ENCODE measurements at regions not wholly inside any gene's neighbourhood (a gene's known extent, or its start where the extent isn't known, plus 50 kb on each side); places are given as distances from the start of the nearest gene placed in this dataset.

DNA sequence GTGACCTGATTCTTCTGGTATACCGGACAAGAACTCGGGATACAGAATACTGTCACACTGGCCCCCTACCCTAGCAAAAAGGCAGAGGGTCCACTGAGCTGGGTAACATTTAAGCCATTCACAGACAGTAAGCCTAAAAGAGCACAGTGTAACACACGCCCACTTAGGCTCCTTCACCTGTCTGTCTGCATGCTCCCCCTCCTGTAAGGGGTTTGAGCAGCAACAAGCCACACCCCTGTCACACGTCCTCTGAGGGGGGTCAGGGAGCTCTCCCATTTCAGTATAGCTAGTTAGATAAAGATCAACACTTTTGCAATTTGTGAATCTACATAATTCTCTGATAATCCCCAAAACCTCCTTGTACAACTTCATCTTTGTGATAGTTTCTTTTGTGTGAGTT is 586.3 kb upstream of the LMCD1 start:
- no peak for DNase-seq

DNA sequence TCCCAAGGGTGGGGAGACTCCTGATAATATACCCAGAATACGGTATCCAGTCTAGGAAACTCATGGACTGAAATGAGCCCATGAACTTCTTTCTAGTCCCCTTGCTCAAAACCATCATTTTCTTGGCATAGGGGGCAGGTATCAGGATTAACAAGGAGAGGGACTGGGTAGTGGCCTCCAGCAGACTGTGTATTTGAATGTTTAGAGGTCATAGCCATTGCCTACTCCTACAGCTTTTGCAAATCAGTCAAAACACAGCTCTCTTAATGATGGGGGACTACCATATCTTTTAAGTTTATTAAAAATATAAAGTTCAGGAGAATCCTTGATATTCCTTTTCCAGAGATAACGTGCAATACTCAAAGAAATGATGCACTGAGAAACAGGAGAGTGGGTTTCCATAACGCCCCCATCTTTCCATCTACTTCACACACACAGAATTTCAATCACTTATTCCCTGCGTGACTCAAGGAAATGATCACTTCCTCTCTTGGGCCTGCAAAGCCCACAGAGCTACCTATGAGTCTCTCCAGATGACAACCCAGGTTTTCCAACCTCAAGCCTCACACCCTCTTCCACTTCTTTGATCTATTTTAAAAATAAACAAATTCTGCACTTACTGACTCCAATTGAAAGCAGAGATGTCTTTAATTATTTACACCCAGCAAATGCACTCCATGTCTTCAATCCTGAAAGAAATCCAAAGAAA is 584.0 kb upstream of the LMCD1 start:
- no peak for DNase-seq

DNA sequence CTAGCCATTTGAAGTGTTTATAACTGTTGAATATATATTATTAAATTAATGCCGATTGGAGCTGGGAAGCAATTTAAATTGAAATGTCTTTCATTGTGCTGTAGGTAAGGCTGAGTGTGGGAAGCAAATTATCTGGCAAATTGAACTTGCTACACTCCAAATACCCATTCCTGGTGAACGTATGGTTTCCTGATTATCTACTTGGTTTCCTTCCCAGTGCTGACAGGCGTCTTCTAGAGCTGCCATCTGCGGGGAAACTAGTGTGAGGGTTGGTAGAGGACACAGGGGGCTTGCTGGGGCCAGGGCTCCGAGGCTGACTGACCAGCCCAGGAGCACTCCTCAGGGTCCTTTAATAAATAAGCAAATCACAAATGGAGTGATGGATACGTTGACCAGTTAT is 581.4 kb upstream of the LMCD1 start:
- DNase-seq = no peak

DNA sequence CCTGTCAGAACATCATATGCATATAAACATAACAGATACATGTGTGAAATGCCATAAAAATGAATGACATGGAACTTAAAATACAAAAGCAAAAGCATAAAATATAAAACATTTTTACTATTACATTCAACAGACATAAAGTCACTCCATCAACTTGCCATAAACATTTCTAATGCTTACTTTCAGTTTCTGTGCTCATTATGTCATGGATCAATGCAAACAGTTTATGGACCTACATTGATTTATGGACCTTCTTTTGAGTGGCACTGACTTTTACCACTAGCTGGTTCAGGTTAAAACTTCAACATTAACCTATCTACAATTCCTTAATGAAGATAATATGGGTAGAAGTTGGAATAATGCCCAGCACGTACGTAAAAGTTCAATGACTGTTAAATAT is 577.4 kb upstream of the LMCD1 start:
- no peak for DNase-seq

DNA sequence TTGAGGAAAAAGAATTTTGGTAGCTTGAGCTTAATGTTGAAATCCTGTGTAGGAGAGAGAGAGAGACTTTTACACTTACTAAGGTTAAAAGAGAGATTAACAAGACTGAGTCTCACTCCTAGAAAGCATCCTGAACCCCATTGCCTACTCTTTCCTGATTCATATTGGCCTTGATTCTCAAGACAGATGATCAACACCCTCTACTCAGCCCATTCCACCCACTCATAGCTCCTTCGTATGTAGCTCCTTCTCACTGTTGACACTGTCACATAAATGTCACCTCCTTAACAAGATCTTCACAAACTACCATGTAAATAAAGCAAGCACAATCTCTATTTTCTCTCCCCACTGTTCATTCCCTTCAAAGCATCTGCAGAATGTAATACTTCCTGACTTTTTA is 574.6 kb upstream of the LMCD1 start:
- no peak for DNase-seq

DNA sequence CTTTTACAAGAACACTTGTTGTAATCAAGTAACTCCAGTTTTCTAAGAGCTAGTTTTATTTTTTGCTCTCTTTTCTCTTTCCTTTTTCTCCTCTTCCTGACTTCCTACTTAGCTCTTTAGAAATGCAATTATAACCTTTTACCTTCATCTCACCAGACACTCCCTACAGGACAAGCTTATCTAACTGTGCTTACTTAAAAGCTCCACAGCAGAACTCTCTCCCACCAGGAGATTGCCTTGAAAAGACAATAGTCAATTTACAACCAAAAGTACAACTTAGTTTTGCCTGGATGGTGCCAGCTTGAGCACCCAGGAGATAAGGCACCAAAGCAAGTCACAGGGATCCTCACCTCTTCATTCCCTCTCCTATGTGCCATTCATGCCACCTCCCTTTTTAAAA is 573.8 kb upstream of the LMCD1 start:
- DNase-seq = no peak

DNA sequence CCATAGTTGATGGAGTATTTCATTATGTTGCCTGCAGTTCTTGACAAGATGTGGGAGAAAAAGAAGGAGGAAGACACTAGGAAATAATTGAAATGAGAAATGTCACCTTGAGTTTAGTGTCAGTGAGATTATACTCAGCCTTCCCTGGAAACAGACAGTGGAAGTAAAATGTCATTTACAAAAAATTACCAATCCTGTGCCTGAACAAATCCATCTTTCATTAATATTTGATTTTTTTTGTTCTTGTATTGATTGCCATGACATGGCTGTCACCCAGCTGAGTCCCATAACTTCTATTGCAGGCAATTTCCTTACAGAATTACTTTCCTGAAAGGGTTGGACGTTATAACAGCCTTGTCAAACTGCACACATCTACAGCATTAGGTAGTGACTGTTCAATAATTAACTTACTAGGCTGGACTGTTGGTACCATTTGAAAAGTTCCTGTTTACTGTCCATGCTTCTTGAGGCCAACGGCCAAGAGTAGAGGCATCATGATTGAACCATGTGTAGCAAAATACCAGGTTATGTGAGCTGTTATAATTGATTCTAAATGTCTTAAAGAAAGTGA is 572.2 kb upstream of the LMCD1 start:
- no peak for DNase-seq

DNA sequence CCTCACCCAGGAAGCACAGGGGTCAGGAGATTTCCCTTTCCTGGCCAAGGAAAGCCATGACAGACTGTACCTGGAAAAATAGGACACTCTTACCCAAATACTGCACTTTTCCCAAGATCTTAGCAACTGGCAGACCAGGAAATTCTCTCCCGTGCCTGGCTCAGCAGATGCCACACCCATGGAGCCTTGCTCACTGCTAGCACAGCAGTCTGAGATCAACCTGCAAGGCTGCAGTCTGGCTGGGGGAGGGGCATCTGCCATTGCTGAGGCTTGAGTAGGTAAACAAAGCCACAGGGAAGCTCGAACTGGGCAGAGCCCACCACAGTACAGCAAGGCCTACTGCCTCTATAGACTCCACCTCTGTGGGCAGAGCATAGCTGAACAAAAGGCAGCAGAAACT is 567.3 kb upstream of the LMCD1 start:
- DNase-seq = no peak

DNA sequence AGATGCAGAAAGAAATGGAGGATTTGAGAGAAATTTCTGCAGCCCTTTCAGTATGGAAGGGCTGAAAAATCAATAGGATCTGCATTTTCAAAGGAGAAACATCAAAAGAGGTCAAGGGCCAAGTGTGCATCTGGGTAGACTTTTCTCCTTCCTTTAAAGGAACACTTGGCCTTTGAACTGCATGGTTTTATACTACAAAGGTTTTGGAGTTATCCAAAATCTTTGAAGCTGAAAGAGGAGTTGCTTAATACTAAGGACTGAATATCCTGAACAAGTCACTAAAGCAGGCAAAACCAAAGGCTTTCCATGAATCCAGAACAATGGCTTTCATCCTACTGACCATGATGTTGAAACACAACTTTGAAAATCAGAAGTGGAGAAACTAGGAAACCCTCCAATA is 553.7 kb upstream of the LMCD1 start:
- no peak for DNase-seq

DNA sequence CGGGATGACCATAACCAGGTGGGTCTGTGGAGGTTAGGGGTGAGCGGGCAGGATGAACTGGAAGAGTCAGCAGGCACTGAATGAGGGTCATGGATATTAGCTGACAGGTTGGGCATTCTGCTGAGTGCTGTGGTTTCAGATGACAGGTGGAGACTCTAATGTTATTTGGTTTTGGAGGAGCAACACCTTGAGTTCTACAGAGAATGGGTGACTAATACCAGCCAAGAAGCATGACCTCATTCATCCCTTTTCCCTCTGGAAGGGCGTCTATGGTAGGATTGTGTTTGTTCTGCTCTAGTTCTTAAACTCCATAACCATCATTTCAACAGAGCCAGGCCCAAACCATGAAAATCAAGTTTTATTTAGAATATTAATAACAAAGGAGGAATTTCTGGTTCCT is 550.7 kb upstream of the LMCD1 start:
- DNase-seq = no peak

DNA sequence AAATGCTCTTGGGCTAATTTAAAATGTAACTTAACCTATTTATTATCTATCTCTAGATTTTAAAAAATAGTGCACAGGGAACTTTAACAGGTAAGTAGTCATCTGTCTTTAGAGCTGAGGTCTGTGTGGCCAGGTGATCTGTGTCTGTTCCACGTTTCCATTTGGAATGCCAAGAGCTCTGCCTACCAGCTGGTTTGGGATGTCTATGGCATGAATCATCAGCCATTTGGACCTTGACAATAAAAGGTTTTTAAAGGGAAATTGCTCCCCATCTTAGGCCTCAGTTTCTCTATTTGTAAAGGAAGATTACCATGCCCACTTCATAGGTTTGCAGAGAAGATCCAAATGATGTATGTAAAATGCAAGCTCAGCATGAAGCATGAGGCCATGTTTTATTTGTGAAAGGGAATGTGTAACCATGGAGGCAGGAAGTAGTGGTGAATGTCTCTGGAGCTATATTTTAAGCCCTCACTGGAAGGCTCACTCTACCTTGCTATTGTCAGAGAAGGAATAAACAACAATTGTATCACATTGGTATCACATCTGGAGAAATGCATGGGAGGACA is 548.1 kb upstream of the LMCD1 start:
- no peak for DNase-seq

DNA sequence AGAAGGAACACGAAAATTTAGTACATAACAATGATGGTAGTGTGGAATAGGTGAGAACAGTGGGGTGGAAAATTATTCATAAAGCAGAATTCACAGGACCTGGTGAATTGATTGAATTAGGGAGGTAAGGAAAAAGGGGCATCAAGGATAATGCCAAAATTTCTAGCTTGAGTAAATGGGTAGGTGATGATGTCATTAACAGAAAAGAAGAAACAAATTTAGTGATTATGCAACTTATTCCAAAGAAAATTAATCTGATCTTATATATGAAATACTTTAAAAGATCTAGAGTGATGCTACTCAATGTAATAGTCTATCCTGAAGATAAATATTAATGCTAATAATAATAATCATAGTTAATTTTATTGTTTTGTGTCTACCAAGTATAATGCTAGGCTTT is 544.6 kb upstream of the LMCD1 start:
- DNase-seq = no peak

DNA sequence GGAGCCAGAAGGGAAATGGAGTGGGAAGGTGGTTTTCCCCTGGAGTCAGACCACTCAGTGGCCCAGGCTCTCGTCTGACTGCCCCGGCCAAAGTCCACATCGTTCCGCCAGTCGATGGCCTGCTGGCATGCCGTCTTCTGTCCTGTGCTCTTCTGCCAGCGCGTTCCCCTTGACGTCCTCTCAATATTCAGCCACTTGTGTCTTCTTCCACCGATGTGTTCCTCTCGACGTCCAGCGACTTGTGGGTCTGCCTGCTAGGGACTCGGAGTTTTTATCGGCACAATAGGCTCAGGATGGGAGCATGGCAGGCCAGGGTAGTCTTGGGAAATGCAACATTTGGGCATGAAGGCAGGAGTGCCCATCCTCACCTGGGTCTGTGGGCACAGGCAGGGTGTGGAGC is 542.5 kb upstream of the LMCD1 start:
- no peak for DNase-seq

DNA sequence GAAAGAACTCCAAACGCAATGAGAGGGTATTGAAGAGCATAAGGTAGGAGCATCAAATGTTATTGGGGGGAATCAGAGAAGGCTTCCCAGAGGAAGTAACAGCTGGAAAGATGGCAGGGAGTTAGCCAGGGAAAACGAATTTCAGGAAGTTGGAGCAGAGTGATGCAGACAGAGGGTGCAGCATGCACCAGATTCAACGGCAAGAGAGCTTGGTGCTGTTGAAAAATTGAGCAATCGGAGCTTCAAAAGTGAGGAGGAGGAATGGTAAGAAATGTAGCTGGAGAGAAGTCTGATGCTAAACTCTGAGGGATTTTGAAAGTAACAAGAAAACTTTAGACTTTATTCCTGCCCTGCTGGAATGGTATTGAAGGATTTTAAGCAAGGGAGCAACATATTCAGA is 541.0 kb upstream of the LMCD1 start:
- no peak for DNase-seq

DNA sequence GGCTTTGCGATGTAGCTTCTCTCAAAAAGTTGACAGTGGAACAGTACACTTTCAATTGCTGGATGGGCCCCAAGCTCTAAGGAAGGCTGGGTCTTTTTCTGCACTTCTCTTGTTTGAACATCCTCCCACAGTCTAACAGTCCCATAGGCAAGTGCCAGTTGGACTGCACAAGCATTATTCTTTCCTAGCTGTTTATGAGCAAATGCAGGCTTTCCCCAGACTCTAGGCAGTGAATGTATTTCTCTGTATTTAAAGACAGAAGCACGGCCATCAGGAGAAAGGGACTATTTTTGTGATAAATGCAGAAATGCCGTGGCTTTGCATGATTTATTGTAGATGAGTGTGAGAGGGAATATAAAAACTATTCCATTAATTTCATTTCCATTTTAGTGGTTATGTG is 539.3 kb upstream of the LMCD1 start:
- no peak for DNase-seq

DNA sequence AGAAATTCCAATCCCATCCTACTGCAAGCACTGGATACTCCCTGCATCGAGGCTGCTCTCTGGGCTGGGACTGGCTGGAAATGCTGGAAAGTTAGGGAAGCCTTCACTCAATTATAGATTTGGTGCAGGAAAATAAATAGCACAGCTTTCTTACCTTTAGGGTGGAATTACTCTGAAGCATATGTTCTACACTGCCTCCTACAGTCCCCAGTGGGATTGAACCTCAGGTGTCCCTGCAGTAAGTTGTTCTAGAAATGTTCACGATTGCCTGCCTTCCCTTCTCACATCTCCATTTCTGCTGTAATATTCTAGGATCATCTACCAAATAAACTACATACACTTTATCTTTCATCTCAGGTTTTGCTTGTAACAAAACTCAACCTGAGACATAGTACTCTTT is 536.7 kb upstream of the LMCD1 start:
- DNase-seq = no peak

DNA sequence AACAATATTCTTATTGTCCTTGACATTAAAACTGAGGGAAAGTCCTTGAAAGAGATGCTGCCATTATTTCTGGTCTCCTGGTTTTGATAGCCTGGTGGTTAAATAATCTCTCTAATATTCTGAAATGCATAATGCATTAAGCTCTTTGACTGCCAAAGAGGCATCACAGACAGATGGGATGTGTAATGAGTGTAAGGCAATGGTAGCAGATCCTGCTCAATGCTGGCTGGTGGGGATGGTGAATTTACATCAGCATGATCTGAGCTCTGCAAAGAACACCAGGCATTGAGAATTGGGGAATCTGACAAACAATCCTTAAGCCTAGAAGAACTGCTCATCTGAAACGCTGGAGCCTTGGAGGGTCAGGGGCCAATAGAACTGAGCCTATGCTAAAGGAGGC is 528.6 kb upstream of the LMCD1 start:
- no peak for DNase-seq

DNA sequence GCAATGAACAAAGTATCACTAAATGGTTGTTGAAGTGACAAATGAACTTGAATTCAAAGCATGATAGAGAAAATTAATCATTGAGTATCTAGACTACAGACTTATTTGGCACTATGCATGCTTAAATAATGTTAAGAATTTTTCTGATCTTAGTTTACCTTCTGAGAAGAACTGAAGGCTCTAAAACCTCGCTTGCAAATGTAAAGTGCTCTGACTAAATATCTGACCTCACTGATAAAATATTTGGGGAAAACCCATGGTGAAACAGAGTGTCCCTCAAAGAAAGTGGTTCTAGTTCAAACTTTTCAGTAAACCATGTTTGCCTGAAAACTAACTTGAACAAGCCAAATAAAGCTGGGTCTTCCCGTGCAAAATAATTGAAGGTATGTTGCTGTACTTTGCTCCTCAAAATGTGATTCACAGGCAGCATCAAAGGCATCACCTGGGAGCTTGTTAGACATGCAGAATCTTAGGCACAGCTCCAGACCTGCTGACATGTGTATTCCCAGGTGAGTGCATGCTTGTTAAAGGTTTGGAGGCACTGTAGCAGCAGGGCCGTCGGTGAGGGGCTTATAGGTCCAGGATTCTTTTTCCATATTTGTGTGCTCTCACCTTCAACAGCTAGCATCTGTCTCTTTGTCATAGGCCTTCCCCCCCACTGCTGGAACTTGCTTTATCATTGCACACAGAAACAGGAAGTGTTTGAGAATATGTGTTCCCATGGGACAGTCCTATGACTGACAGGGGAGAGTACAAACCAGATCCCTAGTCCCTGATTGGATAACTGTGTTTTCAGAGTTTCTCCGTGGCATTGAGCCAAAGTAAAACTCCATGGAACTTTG is 524.2 kb upstream of the LMCD1 start:
- peak; percentile 64 for DNase-seq

DNA sequence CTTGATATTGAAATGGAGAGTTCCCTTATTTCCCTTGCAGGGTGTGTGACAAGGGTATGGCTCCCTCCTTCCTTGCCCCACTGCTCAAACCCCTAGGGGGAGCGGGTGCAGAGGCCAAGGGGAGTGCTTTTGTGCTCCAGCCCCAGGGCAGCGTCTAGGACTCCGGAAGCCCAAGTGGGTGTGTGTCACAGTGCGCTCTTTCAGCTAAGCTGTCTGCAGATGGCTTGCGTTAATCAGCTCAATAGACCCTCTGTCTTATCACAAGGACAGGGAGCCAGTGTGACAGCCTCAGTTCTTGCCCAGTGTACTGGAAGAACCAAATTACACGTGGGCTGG is 523.6 kb upstream of the LMCD1 start:
- peak; percentile 10 for DNase-seq

DNA sequence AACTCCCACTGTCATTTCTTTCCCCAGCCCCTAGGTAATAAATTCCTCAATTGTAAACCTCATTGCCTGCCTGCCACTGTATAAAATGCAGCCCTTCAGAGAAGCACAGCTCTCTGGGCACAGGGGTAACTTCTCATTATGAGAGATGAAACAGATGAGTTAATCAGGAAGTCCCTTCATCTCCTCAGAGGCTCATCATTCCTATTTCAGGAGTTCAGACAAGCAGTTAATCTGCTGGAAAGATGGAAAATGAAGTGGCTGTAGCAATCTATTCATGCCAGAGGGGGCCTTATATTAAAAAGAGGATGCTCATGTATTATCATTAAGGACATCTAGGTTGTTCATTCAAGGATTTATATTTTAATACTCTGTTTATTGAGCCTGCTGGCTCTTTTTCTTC is 519.5 kb upstream of the LMCD1 start:
- DNase-seq = no peak

DNA sequence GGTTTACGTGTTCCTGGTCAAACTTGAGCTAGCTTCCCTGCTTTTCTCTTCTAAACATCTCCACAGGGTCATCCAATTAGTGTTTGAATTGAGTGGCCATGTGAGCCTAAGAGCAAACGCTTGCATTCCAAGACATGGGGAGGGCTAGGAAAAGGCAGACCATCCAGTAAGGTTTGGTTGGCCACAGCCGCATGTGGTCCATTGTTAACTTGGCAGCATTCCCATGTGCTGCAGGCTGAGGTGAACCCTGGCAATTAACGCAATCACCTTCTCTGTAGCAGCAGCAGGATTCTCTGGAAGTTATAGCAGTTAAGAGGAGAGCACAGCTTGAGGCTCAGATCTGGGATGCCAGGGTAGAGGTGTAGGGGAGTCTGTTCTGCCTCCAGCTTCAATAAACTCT is 502.2 kb upstream of the LMCD1 start:
- no peak for DNase-seq

DNA sequence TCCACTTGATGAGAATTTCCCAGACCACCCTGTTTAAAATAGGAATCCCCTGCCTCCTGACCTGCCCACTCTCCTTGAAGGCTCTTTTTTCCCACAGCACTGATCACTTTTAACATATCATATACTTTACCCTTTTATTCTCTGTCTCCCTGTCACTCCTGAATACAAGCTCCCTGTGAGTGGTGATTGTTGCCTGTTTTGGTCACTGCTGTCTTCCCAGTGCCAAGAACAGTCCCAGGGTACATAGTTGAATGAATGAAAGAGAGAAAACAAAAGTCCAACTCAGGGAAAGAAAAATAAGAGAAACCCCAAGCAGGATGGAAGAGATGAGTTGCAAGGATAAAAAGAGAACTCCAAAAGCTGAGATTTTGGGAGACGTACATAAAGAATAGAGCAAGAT is 500.3 kb upstream of the LMCD1 start:
- no peak for DNase-seq

DNA sequence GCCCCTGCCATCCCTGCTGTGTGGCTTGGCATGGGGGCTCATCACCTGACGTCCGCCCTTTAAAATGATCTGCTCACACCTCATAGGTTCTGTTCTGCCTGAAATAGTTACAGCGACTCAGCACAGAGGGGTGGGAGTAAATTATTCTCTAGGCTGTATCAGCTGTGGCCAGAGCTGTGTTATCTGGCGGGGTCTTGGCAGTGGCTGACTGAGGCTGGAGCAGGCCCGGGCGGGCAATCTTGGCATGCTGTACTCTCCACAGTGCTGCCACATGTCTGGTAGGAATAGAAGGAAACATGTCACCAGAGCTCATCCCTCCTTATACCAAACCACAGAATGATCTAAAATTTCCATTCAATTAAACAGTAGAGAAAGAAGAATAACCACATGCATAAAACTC is 499.9 kb upstream of the LMCD1 start:
- no peak for DNase-seq

DNA sequence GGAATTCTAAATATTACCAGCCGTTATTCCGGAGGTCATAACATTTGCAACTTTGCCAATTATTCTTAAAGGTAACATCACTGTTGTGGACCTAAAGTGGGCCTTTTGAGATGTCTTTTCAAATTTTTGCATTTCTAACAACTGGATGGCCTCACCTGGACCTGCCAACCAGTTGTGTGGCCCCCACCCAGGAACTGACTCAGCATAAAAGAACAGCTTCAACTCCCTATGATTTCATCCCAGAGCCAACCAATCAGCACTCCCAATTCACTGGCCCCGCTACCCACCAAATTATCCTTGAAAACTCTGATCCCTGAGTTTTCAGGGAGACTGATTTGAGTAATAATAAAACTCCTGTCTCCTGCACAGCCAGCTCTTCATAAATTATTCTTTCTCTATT is 489.7 kb upstream of the LMCD1 start:
- DNase-seq = no peak

All from fibroblast of skin of right biceps (primary cell).